K562 (cell line): ENCODE measurements at regions not wholly inside any gene's neighbourhood (a gene's known extent, or its start where the extent isn't known, plus 50 kb on each side); places are given as distances from the start of the nearest gene placed in this dataset.

Source experiments
- E2F1 ChIP-seq: sonication (generic); formaldehyde crosslinking; IDR thresholded peaks from 2 replicates; pipeline ENCODE4 v1.8.1; 2023; ENCODE audit warnings: mild to moderate bottlenecking, missing genetic modification reagents, moderate library complexity
- TARDBP ChIP-seq: fragments of 450-650 bp; IDR thresholded peaks from 2 replicates; pipeline ENCODE4 v1.6.1; 2016

- TF ChIP-seq E2F1 (CRISPR knock-in tag): no peak
- TF ChIP-seq TARDBP: no peak
These were observed 203.5 kb downstream of the EPM2A start for GRCh38 chr6:145531822-145532221.
